GM12873 (cell line): ENCODE measurements at regions not wholly inside any gene's neighbourhood (a gene's known extent, or its start where the extent isn't known, plus 50 kb on each side); places are given as distances from the start of the nearest gene placed in this dataset.

Source experiments
- TF ChIP-seq, protein P1 (sequence below): IDR thresholded peaks from 2 replicates; pipeline ENCODE4 v1.5.1; 2012; ENCODE audit warnings: low read depth, mild to moderate bottlenecking, moderate library complexity, low read length, control low read depth; ENCODE audit not compliant: insufficient read depth; ENCODE audit errors: missing control alignments

DNA sequence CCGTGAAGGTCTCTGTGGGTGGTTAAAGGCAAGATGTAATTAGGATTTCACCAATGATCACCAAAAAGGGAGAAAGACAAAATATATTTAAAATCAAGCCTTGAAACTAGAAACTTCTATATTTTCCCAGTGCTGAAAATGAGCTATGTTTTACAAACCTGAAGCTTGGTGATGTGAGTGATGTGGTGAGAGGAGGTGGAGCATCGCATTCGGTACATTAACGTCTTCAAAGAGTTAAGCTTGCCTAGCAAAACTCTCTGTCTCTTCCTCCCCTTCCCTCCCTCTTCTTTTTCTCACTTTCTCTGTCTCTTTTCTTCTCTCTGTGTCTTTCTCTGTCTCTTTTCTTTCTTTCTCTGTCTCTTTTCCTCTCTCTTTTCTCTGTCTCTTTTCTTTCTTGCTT, 347.3 kb upstream of the IRX2 start:
- TF ChIP-seq, protein P1, sequence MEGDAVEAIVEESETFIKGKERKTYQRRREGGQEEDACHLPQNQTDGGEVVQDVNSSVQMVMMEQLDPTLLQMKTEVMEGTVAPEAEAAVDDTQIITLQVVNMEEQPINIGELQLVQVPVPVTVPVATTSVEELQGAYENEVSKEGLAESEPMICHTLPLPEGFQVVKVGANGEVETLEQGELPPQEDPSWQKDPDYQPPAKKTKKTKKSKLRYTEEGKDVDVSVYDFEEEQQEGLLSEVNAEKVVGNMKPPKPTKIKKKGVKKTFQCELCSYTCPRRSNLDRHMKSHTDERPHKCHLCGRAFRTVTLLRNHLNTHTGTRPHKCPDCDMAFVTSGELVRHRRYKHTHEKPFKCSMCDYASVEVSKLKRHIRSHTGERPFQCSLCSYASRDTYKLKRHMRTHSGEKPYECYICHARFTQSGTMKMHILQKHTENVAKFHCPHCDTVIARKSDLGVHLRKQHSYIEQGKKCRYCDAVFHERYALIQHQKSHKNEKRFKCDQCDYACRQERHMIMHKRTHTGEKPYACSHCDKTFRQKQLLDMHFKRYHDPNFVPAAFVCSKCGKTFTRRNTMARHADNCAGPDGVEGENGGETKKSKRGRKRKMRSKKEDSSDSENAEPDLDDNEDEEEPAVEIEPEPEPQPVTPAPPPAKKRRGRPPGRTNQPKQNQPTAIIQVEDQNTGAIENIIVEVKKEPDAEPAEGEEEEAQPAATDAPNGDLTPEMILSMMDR: no peak

DNA sequence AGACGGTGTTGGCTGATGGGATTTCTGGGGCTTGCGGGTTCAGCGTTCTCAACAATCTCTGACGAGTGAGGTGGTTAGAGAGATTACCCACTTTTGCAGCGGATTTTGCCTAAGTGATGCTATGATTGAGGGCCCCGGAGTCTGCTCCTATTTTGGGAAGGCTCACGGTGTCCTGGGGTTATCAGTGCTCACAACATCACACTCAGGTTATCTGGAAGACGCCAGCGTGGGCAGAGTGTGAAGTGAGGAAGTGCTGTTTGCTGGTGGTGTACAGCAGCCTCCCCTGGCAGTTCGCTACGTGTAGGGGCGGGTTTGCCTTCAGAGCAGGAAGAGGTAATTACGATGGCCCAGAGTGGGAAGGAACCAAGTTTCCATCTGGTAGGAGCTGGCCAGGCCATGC, 341.2 kb upstream of the IRX2 start:
- TF ChIP-seq, protein P1: no peak

- TF ChIP-seq, protein P1: no peak
These were observed 340.7 kb upstream of the IRX2 start for GRCh38 chr5:3092211-3092610.

- TF ChIP-seq, protein P1: no peak
These were observed 339.7 kb upstream of the IRX2 start for GRCh38 chr5:3091040-3091774.

DNA sequence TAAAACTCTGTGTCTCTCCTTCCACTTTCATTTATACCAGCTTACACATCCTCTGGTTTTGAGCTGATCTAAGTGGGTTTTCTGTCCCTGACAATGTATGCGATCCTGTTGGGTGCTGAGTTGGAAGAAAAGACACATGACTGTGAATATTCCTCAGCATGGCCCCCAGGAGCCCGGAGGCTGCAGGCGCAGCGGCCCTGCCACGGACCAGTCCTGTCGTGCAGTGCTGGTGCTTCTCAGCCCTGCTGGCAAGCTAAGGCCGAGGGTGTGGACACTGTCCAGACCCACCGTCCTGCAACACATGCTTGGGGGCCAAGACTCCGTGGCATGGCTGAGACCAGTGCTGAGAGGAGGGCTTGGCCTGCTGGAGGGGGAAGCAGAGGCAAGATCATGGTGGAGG, 328.9 kb upstream of the IRX2 start:
- TF ChIP-seq, protein P1: no peak

- TF ChIP-seq, protein P1: no peak
These were observed 326.2 kb upstream of the IRX2 start for GRCh38 chr5:3077684-3078083.

DNA sequence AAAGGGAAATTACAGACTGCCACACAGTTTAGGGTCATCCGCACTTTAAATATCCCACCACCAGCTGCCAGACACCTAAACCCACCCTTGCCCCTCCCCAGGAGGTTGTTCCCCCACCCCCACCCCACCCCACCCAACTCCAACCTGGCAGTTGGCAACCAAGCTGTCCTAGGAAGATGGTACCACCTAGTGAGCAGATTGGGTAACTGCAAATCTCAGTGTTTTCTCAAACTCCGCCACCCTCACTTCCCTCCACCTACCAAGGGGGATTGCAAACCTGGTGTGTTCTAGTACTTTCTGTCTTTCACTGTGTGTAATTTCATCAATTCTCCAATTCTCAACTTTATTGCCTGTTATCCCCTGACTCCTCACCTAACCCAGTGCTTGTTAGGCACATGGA, 323.8 kb upstream of the IRX2 start:
- TF ChIP-seq, protein P1: peak; percentile 14
